SIG-M5 treated with dmso at 0.1 percent for 504 hours (cell line): ENCODE measurements at regions not wholly inside any gene's neighbourhood (a gene's known extent, or its start where the extent isn't known, plus 50 kb on each side); places are given as distances from the start of the nearest gene placed in this dataset.
A peak's percentile ranks its signal among the peaks of the same experiment; 100 is the strongest.

Experiments
- DNase-seq: peaks from one replicate; lab custom pipeline; 2025; ENCODE audit not compliant: unreplicated experiment; lab: John Stamatoyannopoulos, UW

DNA sequence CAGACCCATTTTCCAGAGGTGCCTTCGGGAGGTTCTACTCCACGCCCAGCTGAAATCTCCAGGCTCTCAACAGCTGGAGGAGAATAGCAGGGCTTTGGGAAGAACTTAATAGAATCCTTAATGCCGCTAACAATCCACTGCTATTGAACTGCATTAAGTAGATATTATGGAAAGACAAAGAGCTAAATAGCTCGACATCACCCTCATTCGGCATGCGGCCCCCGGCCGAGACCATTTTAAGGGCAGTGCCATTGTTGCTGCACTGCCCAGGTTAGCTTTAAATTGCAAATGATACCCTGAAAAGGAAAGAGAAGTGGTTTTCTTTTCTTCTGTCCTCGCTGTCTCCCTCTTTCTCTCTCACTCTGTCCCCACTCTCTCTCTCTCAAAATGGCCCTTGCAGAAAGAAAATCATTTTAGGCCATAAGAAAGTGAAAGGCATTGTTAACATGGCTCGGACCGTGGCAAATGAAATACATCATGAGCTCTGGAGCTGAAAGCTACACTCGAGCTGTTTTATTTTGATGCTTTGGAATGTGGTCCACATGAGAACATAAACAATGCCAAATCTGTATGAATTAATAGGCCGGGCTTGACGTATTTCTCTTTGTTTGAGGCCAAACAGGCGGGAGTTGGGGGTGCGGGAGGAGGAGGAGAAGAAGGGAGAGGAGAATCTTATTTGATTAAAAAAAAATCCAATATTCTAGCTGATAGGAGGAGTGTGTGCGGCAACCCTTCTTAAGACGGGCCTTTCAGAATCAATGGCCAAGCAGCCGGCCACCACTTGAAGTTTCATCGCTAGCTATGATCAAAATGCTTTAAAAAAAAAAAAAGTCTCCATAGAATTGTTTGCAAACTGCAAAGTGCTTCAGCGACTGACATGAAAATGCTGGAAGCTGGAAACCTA is 298.8 kb upstream of the IRX3 start:
- no peak for DNase-seq

DNA sequence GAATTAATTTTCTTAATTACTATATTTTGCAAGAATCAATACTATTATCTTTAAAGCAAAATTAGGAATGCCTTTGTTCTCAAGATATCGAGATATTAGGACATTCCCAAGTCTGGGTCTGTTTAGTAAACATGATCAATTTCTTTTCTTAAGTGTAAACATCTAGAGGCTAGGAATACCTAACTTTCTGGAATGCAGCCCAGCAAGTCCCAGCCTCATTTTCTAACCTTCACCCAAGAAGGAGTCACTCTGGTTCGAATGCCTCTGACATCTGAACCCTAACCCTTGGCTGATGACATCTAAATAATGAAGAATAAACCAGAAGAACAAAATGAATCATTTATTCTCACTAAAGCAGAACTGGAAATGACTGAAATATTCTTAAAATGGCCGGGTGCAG is 297.5 kb upstream of the IRX3 start:
- no peak for DNase-seq

DNA sequence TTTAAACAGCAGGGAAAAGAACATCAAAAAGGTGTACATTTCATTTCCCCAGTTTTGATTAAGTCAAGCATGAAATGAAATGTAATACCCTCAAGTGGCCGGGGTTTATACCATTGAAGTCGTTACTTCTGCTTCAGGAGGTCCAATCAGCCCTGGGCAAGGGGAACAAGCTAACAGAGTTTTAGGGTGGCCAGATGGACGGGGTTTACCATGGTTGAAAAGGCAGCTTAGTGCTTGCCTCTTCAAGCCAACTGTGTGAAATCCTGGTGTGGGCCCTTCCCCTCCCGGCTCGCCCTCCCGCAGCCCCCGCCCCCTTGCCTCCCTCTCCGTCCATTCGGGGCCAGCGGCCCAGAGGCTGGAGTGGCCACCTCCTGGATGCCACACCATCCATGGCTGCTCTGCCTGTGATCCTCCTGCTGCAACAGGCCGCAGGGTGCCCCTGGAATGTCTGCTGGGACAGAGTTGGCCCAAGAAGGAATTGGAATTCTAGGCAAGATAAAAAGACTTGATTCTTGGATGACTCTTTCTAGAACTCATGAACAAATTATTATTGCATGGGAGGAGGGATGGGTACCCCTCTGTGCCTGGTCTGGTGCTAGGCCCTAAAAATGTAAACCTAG is 296.2 kb upstream of the IRX3 start:
- no peak for DNase-seq

DNA sequence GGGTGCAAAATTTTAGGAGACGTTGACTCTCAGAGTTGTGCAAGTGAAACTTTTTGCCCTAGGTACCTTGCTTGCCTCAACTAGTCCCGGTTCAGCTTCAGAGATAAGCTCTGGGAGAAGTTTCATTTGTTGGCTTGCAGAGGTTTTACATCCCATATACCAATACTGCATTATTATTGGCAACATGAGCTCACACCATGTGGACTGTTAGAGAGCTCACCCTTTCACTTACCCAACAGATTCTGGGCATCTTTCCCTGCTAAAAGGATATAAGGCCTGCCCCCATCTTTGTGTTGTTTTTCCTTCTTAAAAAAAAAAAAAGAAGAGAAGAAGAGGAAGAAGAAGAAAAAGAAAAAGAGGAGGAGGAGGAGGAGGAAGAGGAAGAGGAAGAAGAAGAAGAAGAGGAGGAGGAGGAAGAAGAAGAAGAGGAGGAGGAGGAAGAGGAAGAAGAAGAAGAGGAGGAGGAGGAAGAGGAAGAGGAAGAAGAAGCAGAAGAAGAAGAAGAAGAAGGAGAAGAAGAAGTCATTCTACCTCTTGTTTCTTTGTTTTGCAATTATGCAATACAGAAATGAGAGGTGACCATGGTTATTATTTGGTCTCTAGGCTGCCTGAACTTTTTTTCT is 292.6 kb upstream of the IRX3 start:
- no peak for DNase-seq

DNA sequence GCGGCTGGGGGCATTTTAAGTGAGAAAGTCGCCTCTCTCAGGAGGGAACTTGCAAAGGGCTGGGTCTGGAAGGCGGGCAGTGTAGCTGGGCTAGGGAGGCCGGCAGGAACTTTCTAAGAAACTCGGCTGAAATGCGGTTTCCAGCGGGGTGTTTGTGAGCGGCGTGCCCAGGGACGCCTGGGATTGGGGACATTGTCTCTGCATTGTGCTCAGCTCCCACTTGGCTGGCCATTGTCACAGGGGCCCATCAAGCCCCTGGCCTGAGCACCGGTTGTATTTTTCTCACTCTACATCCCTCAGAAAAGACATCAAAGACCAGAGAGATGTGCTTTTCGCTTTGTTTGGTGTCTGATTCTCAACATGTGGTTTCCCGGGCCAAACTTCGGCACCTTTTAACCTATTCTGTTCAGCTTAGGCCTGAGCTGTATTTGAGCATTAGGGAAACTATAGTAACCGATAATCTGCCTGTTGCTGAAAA is 291.1 kb upstream of the IRX3 start:
- no peak for DNase-seq

DNA sequence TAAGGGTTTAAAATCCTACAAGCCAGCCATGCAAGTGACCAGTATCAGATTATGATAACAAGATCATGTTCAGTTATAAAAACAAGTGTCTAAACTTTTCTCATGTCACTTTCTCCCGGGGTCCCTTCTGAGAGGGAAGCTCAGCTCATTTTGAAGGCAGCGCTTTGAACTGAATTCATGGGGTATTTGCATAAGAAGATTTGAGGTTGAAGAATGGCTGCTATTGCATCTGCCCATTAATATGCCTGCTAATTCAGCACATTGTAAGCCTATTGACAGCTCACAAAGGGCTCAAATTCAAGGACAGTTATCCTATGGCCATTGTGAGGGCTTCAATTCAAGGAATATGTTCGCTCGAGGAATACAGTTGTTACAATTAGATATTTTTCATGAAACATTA is 290.2 kb upstream of the IRX3 start:
- DNase-seq: no peak

DNA sequence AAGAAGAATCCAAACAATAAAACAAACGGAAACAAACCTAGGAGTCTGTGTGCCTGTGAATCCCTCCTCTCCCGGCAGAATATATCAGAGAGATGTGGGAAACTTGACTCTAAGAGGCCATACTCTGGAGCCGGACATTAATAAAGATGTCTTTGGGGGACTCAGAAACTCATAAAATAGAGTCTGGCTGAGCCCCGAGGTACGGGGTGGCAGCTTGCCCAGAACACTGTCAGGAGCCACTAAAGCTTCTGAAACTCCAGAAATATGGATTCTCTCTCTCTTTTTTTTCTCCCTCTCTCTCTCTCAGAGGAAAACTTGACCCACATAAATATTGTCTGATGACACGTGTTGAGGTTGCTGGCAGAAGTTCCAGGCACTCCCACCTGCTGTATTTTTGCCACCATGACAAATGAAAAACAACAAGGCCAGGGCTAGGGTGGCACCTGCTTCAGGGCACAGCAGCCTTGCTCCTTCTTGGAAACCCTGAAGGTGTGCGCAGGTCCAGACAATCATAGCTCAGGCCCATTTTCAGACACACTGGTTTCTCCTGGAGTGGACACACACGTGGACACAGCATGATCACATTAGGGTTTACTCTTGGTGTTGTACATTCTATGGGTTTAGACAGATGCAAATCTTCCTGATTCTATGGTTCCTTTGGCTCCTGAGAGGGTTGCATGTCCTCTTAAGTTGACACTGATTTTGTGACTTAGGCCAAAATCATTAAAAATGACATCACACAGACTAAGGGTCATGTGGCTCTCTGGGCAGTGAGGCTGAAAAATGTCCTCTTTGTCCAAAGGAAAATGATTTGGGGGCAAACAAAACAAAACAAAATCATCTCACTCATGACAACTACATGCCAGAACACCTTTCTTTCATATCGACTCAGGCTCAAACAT is 282.6 kb upstream of the IRX3 start:
- no peak for DNase-seq

DNA sequence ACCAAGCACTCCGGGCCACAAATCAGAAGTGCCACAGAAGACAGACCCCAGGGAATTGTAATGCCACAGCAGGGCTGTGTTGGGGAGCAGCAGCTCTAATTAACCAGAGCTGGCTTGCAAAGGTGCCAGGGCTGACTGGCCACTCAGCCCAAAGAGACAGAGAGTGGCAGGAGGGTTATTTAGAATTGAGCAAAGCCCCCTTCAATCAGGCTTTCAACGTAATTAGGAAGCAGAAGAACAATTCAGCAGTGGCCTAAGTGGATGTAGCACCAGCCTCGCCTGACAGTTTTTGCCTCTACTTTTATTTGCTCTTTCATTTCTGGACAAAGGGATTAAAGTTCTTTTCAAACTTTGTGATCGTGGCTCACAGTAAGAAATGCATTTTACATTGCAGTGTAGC is 278.3 kb upstream of the IRX3 start:
- DNase-seq: no peak

DNA sequence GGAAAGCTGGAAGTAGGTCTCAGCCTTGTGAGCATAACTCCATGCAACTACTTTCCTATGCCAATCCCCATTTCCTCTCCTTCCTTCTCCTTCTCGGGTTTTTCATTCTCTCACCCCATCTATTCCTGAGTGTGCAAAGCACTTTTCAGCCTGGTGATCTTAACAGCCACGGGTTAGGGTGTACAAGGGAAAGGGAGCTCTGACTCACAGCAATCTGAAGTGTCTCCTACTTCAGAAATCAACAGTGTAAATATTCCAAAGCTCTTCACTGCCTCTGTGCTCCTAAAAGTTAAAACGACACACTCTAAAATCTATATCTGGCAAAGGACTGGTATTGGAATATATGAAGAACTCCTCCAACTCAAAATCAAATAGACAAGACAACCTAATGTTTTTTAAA is 268.0 kb upstream of the IRX3 start:
- DNase-seq: no peak

DNA sequence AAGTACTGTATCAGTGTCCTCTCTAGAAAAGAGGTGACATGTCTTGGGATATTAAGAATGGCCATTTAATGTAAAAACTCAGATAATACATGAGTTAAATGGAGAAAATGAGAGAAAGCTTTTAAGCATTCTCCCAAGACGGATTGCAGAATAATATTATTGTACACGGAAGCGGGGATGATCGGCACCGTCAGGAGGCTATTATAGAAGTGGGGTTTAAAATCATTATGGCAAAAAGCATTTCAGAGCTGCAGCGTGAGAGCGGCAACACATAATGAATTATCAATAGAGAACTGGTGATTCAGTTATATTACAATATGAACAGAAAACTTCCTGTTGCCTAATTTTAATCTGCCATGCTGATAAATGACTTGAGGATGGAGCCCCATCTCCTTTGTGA is 261.7 kb upstream of the IRX3 start:
- DNase-seq: no peak

DNA sequence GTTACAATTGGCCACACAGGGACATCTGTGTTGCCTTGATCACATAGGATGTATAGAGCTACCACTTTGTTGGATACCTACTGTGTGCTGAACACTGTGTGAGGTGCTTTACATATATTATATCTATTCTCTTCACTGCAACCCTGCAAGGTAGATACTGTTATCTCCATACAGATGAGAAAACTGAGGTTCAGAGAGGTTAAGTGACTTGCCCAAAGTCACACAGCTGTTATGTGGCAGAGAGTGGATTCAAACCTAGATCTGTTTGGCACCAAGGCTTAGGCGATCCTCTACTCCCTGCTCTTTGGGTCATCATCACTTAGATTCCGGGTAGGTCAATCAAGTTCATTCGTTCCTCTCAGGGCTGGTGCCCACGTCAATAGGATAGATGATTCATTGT is 260.5 kb upstream of the IRX3 start:
- no peak for DNase-seq

DNA sequence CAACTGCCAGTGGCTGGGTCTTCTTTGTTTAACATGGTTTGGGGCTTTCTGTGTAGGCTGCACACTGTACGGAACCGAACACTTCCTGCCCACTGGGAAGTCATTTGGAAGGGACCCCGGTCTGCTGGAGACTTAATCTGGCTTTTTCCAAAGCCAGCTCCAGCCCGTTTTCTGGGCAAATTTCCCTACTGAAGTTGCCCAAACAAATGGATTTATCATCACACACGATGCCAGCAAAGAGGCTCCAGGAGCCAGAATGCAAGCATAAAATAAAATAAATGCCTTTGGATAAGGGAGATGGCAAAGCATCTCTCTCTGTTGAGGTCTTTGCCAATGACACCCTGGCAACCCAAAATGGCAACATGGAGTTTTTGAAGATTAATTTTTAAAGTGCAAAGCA is 259.9 kb upstream of the IRX3 start:
- no peak for DNase-seq

DNA sequence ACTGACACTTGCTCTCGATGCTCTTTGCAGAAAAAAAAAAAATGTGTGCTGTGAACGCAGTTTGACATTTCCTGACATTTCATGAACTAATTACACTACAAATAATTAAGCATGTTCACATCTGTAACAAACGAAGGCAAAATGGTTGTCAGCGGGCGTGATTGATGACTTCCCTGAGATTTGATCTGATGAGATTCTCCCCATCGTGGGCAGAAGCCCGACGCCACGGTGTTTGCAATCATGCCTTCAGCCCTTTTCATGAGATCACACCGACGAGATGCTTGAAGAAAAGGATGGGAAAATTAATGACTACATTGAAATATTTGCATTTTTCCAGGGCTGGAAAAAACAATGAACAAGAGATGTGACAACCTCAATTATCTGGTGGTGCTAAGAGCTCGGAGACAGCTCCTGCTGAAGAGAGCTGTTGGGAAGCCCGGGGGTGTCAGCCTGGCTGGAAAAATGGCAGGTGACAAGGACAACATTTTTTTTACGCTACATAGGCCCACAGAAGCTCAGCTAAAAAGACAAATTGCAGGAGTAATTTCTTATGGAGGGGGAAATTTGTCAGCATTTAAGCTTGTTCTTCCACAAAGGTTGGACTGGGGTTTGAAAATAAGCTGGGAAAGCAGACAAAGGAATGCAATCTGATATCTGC is 259.4 kb upstream of the IRX3 start:
- DNase-seq: no peak

DNA sequence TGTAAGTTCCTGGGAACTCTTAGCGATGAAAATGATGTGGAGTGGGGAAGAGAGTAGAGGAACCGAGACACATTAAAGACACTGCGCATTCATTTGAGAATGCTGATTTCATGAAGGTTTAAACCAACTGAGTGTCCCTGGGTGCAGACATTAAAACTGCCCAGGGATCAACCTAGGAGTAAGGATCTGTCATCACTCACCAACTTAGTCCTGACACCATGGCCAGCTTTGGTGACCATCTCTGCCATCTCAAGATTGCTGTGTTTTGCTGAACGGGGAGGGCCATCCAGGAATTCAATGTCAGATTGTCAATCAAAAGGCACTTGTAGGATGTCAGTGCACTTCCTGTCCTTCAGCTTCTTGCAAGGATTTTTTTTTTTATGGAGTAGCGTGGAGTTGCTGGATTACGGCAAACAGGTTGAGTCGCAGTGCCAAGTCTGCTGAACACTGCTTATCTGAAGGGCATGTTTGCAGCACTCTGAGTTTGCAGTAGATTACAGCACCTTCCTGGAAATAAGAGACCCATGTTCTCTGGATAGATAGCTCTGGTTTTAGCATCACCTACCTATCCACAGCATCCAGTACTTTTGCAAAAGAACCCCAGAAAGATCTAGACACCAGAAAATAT is 258.1 kb upstream of the IRX3 start:
- DNase-seq: no peak

DNA sequence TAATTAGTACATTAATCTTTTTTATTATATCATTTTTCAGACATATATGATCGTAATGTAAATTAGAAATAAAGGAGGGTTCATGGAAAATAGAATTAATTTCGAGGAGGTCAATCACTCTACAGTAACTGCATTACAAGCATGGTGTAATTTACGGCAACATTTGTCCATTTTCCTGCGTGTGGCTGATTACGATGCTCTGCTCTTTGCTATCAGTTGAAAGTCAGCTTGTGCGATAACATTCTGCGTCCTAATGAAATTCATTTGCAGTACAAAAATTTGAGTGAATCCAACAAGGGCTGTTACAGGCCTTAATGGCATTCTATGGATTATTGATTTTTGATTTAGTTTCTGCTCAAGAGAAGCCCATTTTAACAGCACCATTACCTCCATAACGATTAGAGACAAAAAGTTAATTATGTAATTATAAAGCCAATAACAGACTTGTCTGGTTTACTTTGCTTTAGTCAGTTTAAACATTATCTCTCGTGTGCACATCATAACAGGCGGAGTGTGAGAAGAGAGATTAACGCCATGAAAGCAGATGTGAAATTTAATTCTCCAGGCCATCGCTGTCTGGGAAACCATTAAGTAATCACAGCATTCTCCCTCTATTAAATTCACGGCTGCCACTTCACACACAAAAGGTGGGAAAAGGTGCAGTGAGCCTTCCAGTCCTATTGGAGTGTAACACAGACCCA is 256.4 kb upstream of the IRX3 start:
- no peak for DNase-seq

DNA sequence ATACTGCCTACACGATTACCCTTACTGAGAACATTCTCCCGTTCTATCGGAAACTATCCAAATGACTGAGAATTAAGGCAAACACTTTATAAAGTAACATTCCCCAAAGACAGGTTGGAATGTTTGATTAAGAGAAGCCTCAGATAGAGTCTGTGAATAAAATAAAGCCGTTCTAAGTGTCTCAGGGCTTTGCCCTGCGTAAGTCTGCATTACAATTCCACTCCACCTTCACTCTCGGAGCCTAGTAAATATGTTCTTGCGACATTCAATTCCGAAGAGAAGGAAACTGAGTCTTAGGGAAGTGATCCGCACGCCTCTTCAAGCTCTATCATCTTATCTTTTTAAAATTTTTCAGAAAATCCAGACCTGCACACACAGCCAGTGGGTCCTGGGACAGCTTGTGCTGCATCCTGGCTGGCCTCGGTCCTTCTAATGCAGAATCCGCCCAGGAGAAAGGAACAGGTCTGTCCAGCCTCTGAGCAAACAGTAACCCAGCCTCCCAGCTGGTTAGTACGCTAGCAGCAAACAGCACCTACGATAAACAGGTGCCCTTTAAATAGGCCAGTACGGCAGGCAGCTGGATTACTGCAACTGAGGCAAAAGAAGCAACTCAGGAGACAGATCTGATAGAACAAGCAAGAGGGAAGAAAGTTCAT is 254.1 kb upstream of the IRX3 start:
- DNase-seq: peak; percentile 17

DNA sequence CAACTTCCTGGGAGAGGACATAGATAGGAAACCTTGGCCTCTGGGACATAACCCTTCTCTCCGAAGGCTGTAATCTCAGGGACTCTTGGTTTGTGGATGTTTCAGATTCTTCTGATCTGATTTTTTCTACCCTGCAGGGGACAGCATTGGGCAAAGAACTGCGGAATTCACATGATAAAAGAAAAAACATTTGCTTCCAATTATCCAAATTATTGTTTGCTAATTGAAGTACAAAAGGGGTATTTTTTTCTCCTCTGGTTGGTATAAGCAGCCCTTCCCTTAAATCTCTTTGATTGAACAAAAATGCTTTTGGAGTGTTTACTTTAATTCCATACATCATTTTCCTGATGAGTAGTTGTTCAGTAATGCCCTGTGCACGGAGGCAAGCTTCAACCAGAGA is 251.7 kb upstream of the IRX3 start:
- no peak for DNase-seq

DNA sequence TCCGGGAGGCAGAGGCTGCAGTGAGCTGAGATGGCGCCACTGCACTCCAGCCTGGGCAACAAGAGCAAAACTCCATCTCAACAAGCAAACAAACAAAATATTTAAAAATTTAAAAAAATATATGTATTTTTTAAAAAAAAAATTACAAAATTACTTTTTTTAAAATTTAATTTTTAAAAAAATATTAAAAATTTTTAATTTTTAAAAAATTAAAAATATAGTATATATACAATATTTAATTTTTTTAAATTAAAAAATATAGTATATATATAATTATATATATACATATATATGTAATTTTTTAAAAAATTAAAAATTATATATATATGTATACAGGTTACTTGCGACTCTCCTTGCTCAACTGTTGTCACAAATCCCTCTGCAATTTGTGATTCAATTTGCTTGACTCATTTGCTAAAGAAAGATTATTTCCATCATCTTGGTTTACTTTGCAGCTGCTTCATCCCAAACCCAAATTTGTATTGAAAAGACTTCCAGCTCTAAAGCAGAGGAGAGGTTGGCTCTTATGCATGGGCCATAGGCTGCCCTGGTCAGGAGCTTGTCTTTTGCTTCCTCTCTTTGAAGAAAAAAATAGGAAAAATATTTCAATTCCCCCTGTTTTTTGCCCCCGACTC is 247.4 kb upstream of the IRX3 start:
- no peak for DNase-seq

DNA sequence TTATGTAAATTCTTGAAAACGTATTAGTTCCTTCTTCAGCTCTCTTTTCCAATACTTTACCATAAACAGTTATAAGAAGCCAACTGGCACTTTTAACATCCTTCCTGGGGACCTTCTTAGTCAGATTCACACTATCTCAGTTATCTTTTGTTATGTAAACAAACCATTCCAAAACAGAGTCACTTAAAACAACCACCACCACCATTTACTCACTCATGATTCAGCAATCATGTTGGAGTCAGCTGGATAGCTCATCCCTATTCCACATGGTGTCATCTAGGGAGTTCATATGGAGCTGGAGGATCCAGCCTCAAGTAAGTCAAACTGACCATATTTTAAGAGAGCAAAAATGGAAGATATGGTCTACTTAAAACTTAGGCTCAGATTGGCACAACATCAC is 240.3 kb upstream of the IRX3 start:
- no peak for DNase-seq
